GM21528 (cell line): ENCODE measurements at regions not wholly inside any gene's neighbourhood (a gene's known extent, or its start where the extent isn't known, plus 50 kb on each side); places are given as distances from the start of the nearest gene placed in this dataset.

Experiments used
- ATAC-seq: cut with Tn5 transposase; IDR thresholded peaks from one replicate; pipeline ENCODE4 v1.9.1; 2021; ENCODE audit warnings: mild to moderate bottlenecking, moderate library complexity; ENCODE audit not compliant: unreplicated experiment, low FRiP score

DNA sequence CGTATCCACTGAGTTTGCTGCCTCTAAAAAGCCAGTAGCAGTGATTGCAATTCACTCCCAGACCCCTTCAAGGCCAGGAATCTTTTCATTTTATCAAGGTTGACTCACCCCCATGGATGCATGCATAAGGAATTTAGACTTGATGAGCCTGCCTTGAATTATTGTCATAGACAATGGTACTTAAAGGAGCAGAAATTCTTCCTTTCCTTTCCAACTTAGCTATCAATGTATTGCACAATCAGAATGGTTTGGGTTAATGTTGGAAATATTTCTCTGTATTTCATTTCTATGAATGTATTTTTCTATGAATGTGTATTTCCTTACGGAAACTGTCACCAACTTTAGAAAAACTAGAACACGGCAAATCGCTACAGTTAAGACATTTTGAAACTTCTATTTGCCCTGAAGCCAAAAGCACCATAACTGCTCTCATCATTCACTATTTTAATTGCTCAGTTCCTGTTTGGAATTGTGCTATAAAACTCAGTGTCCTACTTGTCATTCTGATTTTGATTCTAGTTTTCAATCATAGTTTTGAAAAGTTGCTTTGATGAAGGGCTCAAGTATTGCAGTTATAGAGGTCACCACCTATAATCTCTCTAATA, 355.7 kb upstream of the AKR1E2 start:
- no peak for ATAC-seq

DNA sequence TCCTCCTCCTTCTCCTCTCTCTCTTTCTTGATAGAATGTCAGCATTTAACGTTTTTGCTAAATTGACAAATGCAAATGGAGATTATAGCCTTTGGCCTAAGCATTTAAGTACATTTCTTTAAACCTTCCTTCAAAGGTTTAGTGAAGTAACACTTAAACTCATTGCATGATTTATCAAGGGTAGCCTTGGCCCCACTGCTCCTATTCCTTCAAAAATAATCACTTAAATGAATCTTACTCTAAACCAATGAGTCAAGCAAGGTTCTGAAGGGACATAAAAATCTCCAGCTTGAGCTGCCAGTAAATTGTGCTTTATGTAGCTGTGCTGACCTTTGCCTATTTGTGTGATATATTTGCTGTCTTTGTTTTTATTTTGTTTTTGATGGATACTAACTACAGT, 358.5 kb upstream of the AKR1E2 start:
- ATAC-seq = no peak

- no peak for ATAC-seq
Measured at GRCh38 chr10:4460267-4460666, 365.7 kb upstream of the AKR1E2 start.

- no peak for ATAC-seq
Measured at GRCh38 chr10:4459531-4459930, 366.5 kb upstream of the AKR1E2 start.

- ATAC-seq = no peak
Measured at GRCh38 chr10:4457597-4457996, 368.4 kb upstream of the AKR1E2 start.

GRCh38 chr10:4456776-4457175, 369.2 kb upstream of the AKR1E2 start:
- no peak for ATAC-seq

GRCh38 chr10:4456279-4456678, 369.7 kb upstream of the AKR1E2 start:
- no peak for ATAC-seq

DNA sequence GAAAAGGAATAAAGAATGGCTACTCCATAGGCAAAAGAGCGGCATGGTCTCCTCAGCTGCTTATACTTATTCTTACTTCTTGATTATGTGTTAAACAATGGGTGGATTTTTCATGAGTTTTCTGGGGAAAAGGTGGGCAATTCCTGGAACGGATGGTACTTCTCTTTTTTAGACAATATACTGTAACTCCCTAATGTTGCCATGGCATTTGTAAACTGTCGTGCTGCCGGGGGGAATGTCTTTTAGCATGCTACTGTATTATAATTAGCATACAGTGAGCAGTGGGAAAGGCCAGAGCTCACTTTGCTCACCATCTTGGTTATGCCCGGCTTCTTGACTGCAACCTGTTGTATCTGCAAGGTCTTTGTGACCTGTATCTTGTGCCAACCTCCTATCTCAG, 372.1 kb upstream of the AKR1E2 start:
- ATAC-seq = no peak

DNA sequence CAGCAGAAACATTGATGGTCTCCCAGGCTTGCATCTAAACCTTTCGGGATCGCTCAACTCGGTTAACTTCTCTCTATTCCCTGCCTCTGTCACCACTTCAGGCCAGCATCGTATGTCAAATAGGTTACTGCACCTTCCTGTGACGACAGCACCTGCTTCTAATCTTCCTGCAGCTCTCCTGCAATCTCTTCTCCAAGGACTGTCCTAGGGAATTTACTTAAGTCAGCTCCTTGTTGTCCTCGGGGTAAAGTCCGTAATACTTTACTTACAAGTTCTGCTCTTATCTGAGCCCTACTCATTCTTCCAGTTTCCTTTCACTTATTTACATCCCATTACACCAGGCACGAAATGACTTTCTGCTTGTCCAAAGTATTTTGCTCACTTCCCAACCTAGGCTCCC, 372.7 kb upstream of the AKR1E2 start:
- no peak for ATAC-seq

- ATAC-seq = no peak
Measured at GRCh38 chr10:4450981-4451908, 374.8 kb upstream of the AKR1E2 start.

GRCh38 chr10:4450169-4450568, 375.8 kb upstream of the AKR1E2 start:
- no peak for ATAC-seq

GRCh38 chr10:4448030-4448429, 378.0 kb upstream of the AKR1E2 start:
- ATAC-seq = no peak

- ATAC-seq = no peak
Measured at GRCh38 chr10:4443419-4443818, 382.6 kb upstream of the AKR1E2 start.

- ATAC-seq = no peak
Measured at GRCh38 chr10:4442296-4442695, 383.7 kb upstream of the AKR1E2 start.

DNA sequence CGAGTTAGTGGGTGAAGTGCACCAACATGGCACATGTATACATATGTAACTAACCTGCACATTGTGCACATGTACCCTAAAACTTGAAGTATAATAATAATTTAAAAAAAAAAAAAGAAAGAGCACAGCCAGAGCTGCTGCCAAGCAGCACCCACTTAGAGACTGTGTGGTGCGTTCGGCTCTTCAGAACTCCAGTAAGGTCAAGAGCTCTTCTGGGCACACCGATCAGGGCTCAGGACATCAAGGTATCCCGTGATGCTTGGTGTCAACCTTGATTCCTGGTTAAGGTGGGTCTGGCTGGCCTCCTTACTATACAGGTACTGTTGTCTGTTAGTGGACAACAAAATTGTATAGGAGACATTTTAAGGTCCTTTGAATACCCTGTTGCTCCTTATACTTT, 385.7 kb upstream of the AKR1E2 start:
- no peak for ATAC-seq

DNA sequence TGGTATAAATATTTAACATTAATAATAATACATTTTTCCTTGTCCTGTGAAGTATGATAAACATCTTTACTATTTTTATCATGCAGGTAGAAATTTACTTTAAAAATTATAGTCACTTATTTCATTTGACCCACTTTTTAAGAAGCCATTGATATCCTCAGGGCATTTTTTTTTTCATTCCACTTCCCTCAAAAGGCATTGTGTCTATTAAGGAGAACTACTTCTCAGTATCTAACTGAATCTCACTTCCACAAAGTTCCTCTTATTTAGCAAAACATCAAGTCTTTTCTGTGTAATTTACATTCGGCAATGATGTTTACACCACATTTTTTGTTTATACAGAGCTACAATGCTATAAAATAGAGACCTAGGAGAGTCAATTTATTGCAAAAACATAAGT, 388.2 kb upstream of the AKR1E2 start:
- ATAC-seq = no peak

- no peak for ATAC-seq
Measured at GRCh38 chr10:4437061-4437460, 388.9 kb upstream of the AKR1E2 start.

- no peak for ATAC-seq
Measured at GRCh38 chr10:4436103-4436502, 389.9 kb upstream of the AKR1E2 start.

- no peak for ATAC-seq
Measured at GRCh38 chr10:4434516-4435071, 391.4 kb upstream of the AKR1E2 start.

- ATAC-seq = no peak
Measured at GRCh38 chr10:4434105-4434504, 391.9 kb upstream of the AKR1E2 start.

DNA sequence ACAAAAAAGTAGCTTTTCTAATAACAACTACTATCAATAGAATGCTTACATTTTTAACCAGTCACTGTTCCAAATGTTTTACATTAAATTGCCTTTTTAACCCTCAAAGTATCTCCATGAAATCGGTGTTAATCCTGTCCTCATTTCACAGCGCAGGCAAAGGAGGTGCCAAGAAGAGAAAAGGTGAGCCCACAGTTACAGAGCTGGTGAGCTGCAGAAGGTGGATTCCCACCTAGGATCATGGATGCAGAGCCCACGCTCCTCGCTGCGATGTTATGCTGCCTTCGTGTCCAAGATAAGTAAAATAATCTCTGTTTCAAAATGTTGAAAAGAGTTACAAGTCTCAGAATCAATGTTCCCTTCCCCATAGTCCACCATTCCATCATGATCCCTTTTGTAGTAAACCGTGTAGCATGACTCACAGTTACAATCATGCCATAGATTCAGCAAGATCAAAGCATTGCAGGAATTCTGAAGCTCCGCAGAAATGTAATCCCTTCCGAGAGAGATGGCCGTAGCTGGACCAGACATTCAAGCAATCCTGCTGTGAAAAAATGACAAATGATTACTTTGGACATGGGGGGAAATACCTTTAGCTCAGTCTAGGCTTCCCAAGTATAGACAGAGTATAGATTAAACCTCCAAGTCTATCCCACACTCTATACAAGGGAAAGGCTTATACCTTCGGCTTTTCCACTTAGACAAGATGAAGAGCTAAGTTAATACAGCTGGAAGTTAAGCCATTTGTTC, 394.7 kb upstream of the AKR1E2 start:
- no peak for ATAC-seq
